ENCODE measurements at regions not wholly inside any gene's neighbourhood (a gene's known extent, or its start where the extent isn't known, plus 50 kb on each side); places are given as distances from the start of the nearest gene placed in this dataset.

DNA sequence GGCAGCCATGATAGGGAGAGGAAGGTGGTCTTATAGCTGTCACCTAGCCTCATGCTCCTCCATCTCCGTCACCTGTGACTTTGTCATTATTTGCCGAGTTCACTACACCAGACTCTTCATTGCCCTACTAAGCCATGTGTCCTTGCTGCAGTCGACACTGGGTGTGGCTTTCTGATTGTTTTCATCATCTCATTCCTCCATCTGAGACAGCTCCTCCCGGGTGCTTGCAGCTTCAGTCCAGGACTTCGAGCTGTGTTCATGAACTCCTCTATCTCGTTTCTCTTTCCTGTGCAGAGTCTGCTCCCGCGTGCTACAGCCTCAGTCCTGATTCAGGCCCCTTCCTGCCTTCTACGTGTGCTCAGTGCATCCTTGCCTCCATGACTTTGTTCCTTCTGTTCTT lies 295.1 kb upstream of the TNP1 start:
- intact Hi-C loops (cut with DNase I): loop anchor here in 1 of 2 donors (10.0 kb wide), 1 partner anchor 470 kb away; no protein-coding TSS in a partner anchor
- Histone ChIP-seq H3K9me3 (no peaks in the 10 kb centered on the region), H3K4me1 (no peaks in the 10 kb centered on the region), H3K27ac (no peak overlapping the region), H3K4me3 (no peak overlapping the region), H3K36me3 (no peaks in the 10 kb centered on the region), H3K27me3 (no peaks in the 10 kb centered on the region)
- DNase-seq: no peak
- TF ChIP-seq, protein P1, sequence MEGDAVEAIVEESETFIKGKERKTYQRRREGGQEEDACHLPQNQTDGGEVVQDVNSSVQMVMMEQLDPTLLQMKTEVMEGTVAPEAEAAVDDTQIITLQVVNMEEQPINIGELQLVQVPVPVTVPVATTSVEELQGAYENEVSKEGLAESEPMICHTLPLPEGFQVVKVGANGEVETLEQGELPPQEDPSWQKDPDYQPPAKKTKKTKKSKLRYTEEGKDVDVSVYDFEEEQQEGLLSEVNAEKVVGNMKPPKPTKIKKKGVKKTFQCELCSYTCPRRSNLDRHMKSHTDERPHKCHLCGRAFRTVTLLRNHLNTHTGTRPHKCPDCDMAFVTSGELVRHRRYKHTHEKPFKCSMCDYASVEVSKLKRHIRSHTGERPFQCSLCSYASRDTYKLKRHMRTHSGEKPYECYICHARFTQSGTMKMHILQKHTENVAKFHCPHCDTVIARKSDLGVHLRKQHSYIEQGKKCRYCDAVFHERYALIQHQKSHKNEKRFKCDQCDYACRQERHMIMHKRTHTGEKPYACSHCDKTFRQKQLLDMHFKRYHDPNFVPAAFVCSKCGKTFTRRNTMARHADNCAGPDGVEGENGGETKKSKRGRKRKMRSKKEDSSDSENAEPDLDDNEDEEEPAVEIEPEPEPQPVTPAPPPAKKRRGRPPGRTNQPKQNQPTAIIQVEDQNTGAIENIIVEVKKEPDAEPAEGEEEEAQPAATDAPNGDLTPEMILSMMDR (IDR thresholded peaks at IDR 0.05): no peak
- TF ChIP-seq POLR2A (IDR thresholded peaks at IDR 0.05): no peak
- 56% methylated on average over 9 of the region's 9 CpGs for WGBS (ENCODE audit: insufficient coverage, low coverage, low lambda C conversion rate, missing lambda C conversion rate)
- ATAC-seq: no peak

DNA sequence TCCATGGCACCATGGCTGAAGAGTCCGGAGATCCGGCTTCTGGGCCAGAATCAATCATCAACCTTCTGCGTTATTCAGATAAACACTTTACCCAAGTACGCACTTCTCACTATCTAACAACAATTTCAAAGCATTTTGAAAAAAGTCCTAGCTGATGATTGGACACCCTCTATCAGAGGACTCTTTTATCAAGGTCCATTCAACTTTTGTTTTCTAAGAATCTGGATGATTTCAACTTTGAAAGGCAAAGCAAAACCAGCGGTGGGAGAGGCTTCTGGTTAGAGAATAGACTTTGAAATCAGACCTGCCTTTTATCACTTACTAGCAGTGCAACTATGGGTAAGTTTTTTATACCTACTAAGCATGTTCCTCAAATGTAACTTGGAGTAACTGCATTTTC lies 293.6 kb upstream of the TNP1 start:
- no peak overlapping the region for H3K27ac ChIP-seq
- H3K9me3 ChIP-seq: no peaks in the 10 kb centered on the region
- H3K4me3 ChIP-seq: no peak overlapping the region
- no peaks in the 10 kb centered on the region for H3K4me1 ChIP-seq
- ATAC-seq: no peak
- no peaks in the 10 kb centered on the region for H3K36me3 ChIP-seq
- no peak for DNase-seq
- intact Hi-C loops (cut with DNase I): loop anchor here in 1 of 2 donors (10.0 kb wide), 1 partner anchor 469 kb away; no protein-coding TSS in a partner anchor
- H3K27me3 ChIP-seq: no peaks in the 10 kb centered on the region
- 74% methylated on average over 4 of the region's 5 CpGs for WGBS (ENCODE audit: insufficient coverage, low coverage, low lambda C conversion rate, missing lambda C conversion rate)
- no peak for TF ChIP-seq POLR2A (IDR thresholded peaks at IDR 0.05)
- TF ChIP-seq, protein P1 (IDR thresholded peaks at IDR 0.05): no peak

DNA sequence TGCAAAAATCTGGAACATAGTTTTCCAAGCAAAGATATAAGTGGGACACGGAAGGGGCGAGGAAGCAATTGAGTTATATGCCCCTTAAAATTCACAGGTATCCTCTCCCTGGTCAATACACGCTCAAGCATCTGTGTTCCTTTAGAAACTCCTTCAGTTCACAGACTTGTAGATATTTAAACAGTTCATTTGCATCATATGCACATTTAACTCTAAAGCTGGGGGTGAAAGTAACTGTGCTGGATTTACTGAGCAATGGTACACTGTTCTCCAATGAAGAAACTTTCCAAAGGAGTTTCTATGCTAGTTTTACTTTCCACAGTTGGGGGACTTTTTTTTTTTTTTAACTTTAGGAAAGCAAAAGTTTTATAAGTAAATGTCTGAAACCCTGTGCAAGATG lies 293.0 kb upstream of the TNP1 start:
- H3K27me3 ChIP-seq: no peaks in the 10 kb centered on the region
- WGBS (ENCODE audit: insufficient coverage, low coverage, low lambda C conversion rate, missing lambda C conversion rate): 61% methylated on average over 3 of the region's 3 CpGs
- DNase-seq (no peak), ATAC-seq (no peak)
- TF ChIP-seq, protein P1 (IDR thresholded peaks at IDR 0.05): no peak
- no peak for TF ChIP-seq POLR2A (IDR thresholded peaks at IDR 0.05)
- H3K9me3 ChIP-seq: no peaks in the 10 kb centered on the region
- intact Hi-C loops (cut with DNase I): loop anchor here in 1 of 2 donors (10.0 kb wide), 1 partner anchor 468 kb away; no protein-coding TSS in a partner anchor
- no peaks in the 10 kb centered on the region for H3K4me1 ChIP-seq
- no peaks in the 10 kb centered on the region for H3K36me3 ChIP-seq
- H3K4me3 ChIP-seq: no peak overlapping the region
- H3K27ac ChIP-seq: no peak overlapping the region

DNA sequence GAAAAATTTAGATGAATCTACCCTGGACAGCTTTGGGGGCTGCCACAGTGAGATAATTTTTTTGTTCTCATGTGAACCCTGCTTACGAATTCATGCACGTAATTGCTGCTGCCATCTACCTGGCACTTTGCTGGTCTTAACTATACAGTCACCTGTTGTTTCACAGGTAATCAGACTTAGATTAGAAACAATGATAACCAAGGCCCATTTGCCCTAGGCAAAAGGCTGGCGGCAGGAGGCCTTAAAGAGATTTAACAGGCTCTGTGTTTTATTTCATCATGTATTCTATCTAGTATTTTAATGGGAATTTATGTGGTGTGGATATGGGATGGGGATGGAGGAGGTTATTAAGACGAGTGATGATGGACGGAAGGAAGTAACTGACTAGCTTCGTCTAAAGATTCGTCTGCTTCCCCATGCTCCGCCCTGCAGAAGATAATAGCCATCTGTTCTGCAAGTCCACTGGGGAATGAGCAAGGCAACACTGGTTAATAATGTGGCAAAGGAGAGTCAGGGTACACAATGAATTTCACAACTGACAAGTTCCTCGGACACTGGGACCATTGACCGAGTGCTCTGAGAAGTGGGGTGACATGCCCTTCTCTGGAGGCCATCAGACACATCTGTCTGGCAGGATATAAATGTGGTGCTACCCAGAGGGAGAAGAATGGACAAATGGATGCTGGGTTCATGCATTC lies 291.8 kb upstream of the TNP1 start:
- no peaks in the 10 kb centered on the region for H3K36me3 ChIP-seq
- WGBS (ENCODE audit: insufficient coverage, low coverage, low lambda C conversion rate, missing lambda C conversion rate): 56% methylated on average over 8 of the region's 10 CpGs
- H3K27me3 ChIP-seq: no peaks in the 10 kb centered on the region
- DNase-seq (no peak), ATAC-seq (no peak)
- H3K9me3 ChIP-seq: no peaks in the 10 kb centered on the region
- intact Hi-C loops (cut with DNase I): loop anchor here in 1 of 2 donors (10.0 kb wide), 1 partner anchor 467 kb away; no protein-coding TSS in a partner anchor
- no peak overlapping the region for H3K27ac ChIP-seq
- H3K4me3 ChIP-seq: no peak overlapping the region
- no peak for TF ChIP-seq POLR2A (IDR thresholded peaks at IDR 0.05)
- TF ChIP-seq, protein P1 (IDR thresholded peaks at IDR 0.05): no peak
- no peaks in the 10 kb centered on the region for H3K4me1 ChIP-seq
